Activated CD4-positive, alpha-beta T cell treated with anti-CD3 and anti-CD28 coated beads, Interleukin-2, amount 10 ng/mL, durations not matched to agents 24 days and 14 days (primary cell): ENCODE measurements at regions not wholly inside any gene's neighbourhood (a gene's known extent, or its start where the extent isn't known, plus 50 kb on each side); places are given as distances from the start of the nearest gene placed in this dataset.
A peak's percentile ranks its signal among the peaks of the same experiment; 100 is the strongest.
"Not testable (repeated sequence)": the region's sequence is repeated elsewhere in the genome, so short reads cannot be mapped to it uniquely, and the experiment has no call there.

Experiments used
- DNase-seq: peaks from one replicate; pipeline ENCODE4 v3.0.0; 2022
- H3K27ac Mint-ChIP-seq: one replicate; pipeline ENCODE4 v1.8.0; 2022; ENCODE audit warnings: mild to moderate bottlenecking, mixed read lengths
- H3K27me3 Mint-ChIP-seq: one replicate; pipeline ENCODE4 v1.8.0; 2022; ENCODE audit warnings: mixed read lengths
- H3K36me3 Mint-ChIP-seq: one replicate; pipeline ENCODE4 v1.8.0; 2022; ENCODE audit warnings: low read depth, mild to moderate bottlenecking, mixed read lengths
- H3K4me1 Mint-ChIP-seq: one replicate; pipeline ENCODE4 v1.8.0; 2021; ENCODE audit warnings: mixed read lengths
- H3K4me3 Mint-ChIP-seq: one replicate; pipeline ENCODE4 v1.8.0; 2022; ENCODE audit warnings: mild to moderate bottlenecking, moderate library complexity, mixed read lengths
- H3K9me3 Mint-ChIP-seq: one replicate; pipeline ENCODE4 v1.8.0; 2021; ENCODE audit warnings: mixed read lengths
- intact Hi-C: fragments of 100-400 bp; cut with micrococcal nuclease; formaldehyde crosslinking; loops from one replicate; pipeline ENCODE4 v1.15.1; 2023

GRCh38 chr7:89813081-89813480, 341.2 kb upstream of the STEAP1 start:
- Mint-ChIP-seq H3K27ac (no peak overlapping the region), H3K27me3 (no peaks in the 10 kb centered on the region), H3K36me3 (no peaks in the 10 kb centered on the region), H3K4me1 (no peaks in the 10 kb centered on the region), H3K9me3 (no peaks in the 10 kb centered on the region), H3K4me3 (no peak overlapping the region)
- intact Hi-C loops = no loop called here
- DNase-seq = no peak

- Mint-ChIP-seq H3K27ac (no peak overlapping the region), H3K4me3 (no peak overlapping the region), H3K4me1 (no peaks in the 10 kb centered on the region), H3K36me3 (no peaks in the 10 kb centered on the region), H3K27me3 (no peaks in the 10 kb centered on the region), H3K9me3 (no peaks in the 10 kb centered on the region)
- DNase-seq = no peak
- intact Hi-C loops = no loop called here
These were observed 328.1 kb upstream of the STEAP1 start for GRCh38 chr7:89826121-89826520.

GRCh38 chr7:89826557-89826956, 327.7 kb upstream of the STEAP1 start:
- Mint-ChIP-seq H3K36me3 (no peaks in the 10 kb centered on the region), H3K9me3 (no peaks in the 10 kb centered on the region), H3K4me3 (no peak overlapping the region), H3K4me1 (no peaks in the 10 kb centered on the region), H3K27me3 (no peaks in the 10 kb centered on the region), H3K27ac (no peak overlapping the region)
- intact Hi-C loops = no loop called here
- DNase-seq = no peak

- H3K9me3 Mint-ChIP-seq = no peaks in the 10 kb centered on the region
- H3K4me1 Mint-ChIP-seq = no peaks in the 10 kb centered on the region
- no peaks in the 10 kb centered on the region for H3K27me3 Mint-ChIP-seq
- H3K27ac Mint-ChIP-seq = no peak overlapping the region
- intact Hi-C loops = no loop called here
- H3K36me3 Mint-ChIP-seq = no peaks in the 10 kb centered on the region
- no peak overlapping the region for H3K4me3 Mint-ChIP-seq
- no peak for DNase-seq
These were observed 316.8 kb upstream of the STEAP1 start for GRCh38 chr7:89837515-89837914.

GRCh38 chr7:89839329-89839728, 314.9 kb upstream of the STEAP1 start:
- intact Hi-C loops = no loop called here
- Mint-ChIP-seq H3K27ac (no peak overlapping the region), H3K4me3 (peak overlapping the region; percentile 10), H3K9me3 (no peaks in the 10 kb centered on the region), H3K4me1 (no peaks in the 10 kb centered on the region), H3K27me3 (no peaks in the 10 kb centered on the region), H3K36me3 (no peaks in the 10 kb centered on the region)
- no peak for DNase-seq

GRCh38 chr7:89845952-89846351, 308.3 kb upstream of the STEAP1 start:
- Mint-ChIP-seq H3K4me3 (no peak overlapping the region), H3K9me3 (no peaks in the 10 kb centered on the region), H3K27ac (no peak overlapping the region), H3K4me1 (no peaks in the 10 kb centered on the region), H3K36me3 (no peaks in the 10 kb centered on the region), H3K27me3 (no peaks in the 10 kb centered on the region)
- intact Hi-C loops = no loop called here
- no peak for DNase-seq

GRCh38 chr7:89849052-89849451, 305.2 kb upstream of the STEAP1 start:
- intact Hi-C loops = no loop called here
- Mint-ChIP-seq H3K36me3 (no peaks in the 10 kb centered on the region), H3K4me1 (no peaks in the 10 kb centered on the region), H3K4me3 (no peak overlapping the region), H3K27me3 (no peaks in the 10 kb centered on the region), H3K9me3 (no peaks in the 10 kb centered on the region), H3K27ac (no peak overlapping the region)
- DNase-seq = no peak

GRCh38 chr7:89857053-89857452, 297.2 kb upstream of the STEAP1 start:
- H3K4me1 Mint-ChIP-seq, H3K27me3 Mint-ChIP-seq, H3K4me3 Mint-ChIP-seq, H3K27ac Mint-ChIP-seq, H3K9me3 Mint-ChIP-seq, H3K36me3 Mint-ChIP-seq, DNase-seq, intact Hi-C loops: not testable (repeated sequence)

- Mint-ChIP-seq H3K4me1 (no peaks in the 10 kb centered on the region), H3K4me3 (no peak overlapping the region), H3K27me3 (no peaks in the 10 kb centered on the region), H3K9me3 (no peaks in the 10 kb centered on the region), H3K27ac (no peak overlapping the region), H3K36me3 (no peaks in the 10 kb centered on the region)
- no peak for DNase-seq
- intact Hi-C loops = no loop called here
These were observed 296.5 kb upstream of the STEAP1 start for GRCh38 chr7:89857767-89858166.

GRCh38 chr7:89887489-89887888, 266.8 kb upstream of the STEAP1 start:
- Mint-ChIP-seq H3K27ac (no peak overlapping the region), H3K4me3 (no peak overlapping the region), H3K36me3 (no peaks in the 10 kb centered on the region), H3K27me3 (no peaks in the 10 kb centered on the region), H3K9me3 (no peaks in the 10 kb centered on the region), H3K4me1 (no peaks in the 10 kb centered on the region)
- no peak for DNase-seq
- intact Hi-C loops = no loop called here

GRCh38 chr7:89908736-89909135, 245.5 kb upstream of the STEAP1 start:
- no peaks in the 10 kb centered on the region for H3K9me3 Mint-ChIP-seq
- no peak overlapping the region for H3K4me3 Mint-ChIP-seq
- no peak for DNase-seq
- no peaks in the 10 kb centered on the region for H3K27me3 Mint-ChIP-seq
- H3K36me3 Mint-ChIP-seq = no peaks in the 10 kb centered on the region
- H3K27ac Mint-ChIP-seq = no peak overlapping the region
- H3K4me1 Mint-ChIP-seq = no peaks in the 10 kb centered on the region
- intact Hi-C loops = no loop called here

- H3K9me3 Mint-ChIP-seq = no peaks in the 10 kb centered on the region
- H3K27ac Mint-ChIP-seq = no peak overlapping the region
- no peak overlapping the region for H3K4me3 Mint-ChIP-seq
- no peaks in the 10 kb centered on the region for H3K4me1 Mint-ChIP-seq
- DNase-seq = no peak
- intact Hi-C loops = no loop called here
- H3K27me3 Mint-ChIP-seq = no peaks in the 10 kb centered on the region
- no peaks in the 10 kb centered on the region for H3K36me3 Mint-ChIP-seq
These were observed 239.6 kb upstream of the STEAP1 start for GRCh38 chr7:89914711-89915110.

GRCh38 chr7:89926194-89926593, 228.1 kb upstream of the STEAP1 start:
- intact Hi-C loops = no loop called here
- H3K4me1 Mint-ChIP-seq = no peaks in the 10 kb centered on the region
- no peak for DNase-seq
- H3K4me3 Mint-ChIP-seq = no peak overlapping the region
- no peaks in the 10 kb centered on the region for H3K36me3 Mint-ChIP-seq
- H3K9me3 Mint-ChIP-seq = peaks cover 4% of the 10 kb centered on the region
- no peak overlapping the region for H3K27ac Mint-ChIP-seq
- H3K27me3 Mint-ChIP-seq = no peaks in the 10 kb centered on the region

- Mint-ChIP-seq H3K9me3 (peaks cover 4% of the 10 kb centered on the region), H3K4me1 (no peaks in the 10 kb centered on the region), H3K4me3 (no peak overlapping the region), H3K27ac (no peak overlapping the region), H3K27me3 (no peaks in the 10 kb centered on the region), H3K36me3 (no peaks in the 10 kb centered on the region)
- intact Hi-C loops = no loop called here
- DNase-seq = no peak
These were observed 227.6 kb upstream of the STEAP1 start for GRCh38 chr7:89926701-89927100.

GRCh38 chr7:89927762-89928161, 226.5 kb upstream of the STEAP1 start:
- Mint-ChIP-seq H3K4me1 (no peaks in the 10 kb centered on the region), H3K27ac (no peak overlapping the region), H3K9me3 (peaks cover 4% of the 10 kb centered on the region), H3K36me3 (no peaks in the 10 kb centered on the region), H3K4me3 (no peak overlapping the region), H3K27me3 (no peaks in the 10 kb centered on the region)
- intact Hi-C loops = no loop called here
- no peak for DNase-seq
